ENCODE measurements at regions not wholly inside any gene's neighbourhood (a gene's known extent, or its start where the extent isn't known, plus 50 kb on each side); places are given as distances from the start of the nearest gene placed in this dataset.
"Not testable (repeated sequence)": the region's sequence is repeated elsewhere in the genome, so short reads cannot be mapped to it uniquely, and the experiment has no call there.

DNA sequence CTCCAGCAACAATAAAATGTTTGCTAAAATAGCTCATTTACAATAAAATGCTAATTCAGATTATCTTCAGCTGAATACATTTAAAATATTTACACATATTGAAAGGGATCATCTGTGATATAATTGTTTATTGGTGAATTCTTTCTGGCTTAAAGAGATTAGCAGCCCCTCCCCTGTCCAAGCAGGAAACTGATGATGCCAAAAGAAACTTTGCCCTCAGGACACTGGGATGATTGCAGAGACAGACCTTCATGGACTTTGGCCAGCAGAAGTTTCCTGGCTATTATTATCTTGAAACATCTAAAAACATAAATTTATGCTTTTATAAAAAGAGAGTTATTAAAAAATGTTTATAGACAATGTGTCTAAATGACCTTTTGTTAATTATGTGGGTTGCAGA is 764.9 kb upstream of the MBL2 start:
- no peak for DNase-seq (ENCODE audit: low spot score)

DNA sequence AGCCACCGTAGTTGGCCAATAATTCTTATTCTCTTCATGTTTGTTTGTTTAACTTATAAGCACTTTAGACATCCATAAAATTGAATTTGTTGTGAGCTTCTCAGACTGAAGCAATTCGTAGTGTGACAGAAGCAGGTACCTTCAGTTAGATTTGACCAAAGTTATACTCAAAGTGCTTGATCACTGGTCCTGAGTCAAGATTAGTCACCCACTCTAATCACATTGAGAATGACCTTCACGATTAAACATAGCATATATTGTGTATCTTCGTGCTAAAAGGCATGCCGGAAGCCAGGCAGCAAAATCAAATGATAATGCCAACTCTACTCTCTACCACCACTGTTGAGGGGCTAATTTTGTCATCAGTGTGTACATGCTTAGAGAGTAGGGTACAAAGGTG is 763.7 kb upstream of the MBL2 start:
- DNase-seq (ENCODE audit: low spot score): no peak

DNA sequence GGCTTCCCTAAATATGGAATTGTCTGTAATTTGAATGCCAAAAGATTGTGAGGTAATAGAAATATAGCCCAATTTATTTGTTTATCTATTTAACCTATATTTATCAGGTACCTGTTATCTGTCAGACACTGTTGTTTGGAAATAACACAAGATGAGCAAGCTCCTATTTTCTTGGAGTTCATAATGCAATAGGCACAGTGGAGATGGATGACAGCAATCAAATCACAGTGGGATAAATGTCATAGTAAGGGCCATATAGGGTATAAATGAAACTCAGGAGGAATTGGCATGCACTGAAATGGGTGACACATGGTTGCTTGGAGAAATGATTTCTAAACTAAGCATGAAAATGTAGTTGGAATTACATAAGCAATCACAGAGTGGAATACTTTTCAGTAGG is 761.8 kb upstream of the MBL2 start:
- no peak for DNase-seq (ENCODE audit: low spot score)

DNA sequence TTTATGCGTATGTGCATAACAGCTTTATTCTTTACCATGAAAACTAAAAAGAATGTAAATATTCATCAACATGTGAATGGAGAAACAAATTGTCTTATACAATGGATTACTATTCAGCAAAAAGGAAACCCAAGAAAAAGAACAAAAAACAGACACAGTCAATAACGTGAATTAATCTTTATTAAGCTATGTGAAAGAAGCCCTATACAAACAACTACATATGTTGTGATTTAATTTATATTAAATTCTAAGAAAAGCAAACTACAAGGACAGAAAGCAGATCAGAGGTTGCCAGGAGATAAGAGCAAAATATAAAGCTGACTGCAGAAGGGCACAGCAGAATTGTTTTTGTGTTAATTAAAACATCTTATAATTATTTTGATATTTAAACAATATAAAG is 756.4 kb upstream of the MBL2 start:
- DNase-seq (ENCODE audit: low spot score): no peak

DNA sequence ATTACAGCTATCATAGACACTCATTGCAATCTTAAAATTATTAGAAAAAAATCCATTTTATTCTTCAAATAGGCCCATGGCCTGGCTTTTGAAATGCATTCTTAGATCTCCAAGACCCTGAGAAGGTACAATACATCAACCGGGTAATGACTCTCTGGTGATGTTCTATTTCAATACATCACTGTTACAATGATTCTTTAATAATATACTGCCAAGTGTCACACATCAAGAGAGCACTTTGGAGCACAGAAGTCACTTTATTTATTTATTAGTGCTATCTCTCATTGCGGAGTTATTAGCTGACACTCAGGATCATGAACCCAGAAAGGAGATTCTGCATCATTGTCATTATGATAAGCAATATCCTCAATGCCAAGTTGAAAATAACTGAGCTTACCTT is 748.5 kb upstream of the MBL2 start:
- DNase-seq (ENCODE audit: low spot score): no peak

DNA sequence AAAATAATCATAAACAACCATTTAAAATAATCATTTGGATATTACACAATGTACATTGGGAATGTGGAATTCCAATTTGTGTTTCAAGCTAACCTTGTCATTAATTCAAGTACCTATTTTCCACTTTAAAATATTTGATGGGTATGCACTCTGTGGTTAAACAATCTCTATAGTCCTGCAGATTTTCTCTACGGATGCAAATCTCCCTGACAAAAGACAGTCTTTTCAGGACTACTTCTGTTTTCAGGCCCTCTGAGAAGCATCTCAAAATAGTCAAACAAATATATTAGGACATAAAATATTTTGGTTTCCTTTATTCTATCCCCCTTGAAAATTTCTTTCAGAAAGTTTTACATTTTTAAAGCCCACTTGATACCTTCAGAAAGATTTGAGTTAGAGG is 735.6 kb upstream of the MBL2 start:
- no peak for DNase-seq (ENCODE audit: low spot score)

DNA sequence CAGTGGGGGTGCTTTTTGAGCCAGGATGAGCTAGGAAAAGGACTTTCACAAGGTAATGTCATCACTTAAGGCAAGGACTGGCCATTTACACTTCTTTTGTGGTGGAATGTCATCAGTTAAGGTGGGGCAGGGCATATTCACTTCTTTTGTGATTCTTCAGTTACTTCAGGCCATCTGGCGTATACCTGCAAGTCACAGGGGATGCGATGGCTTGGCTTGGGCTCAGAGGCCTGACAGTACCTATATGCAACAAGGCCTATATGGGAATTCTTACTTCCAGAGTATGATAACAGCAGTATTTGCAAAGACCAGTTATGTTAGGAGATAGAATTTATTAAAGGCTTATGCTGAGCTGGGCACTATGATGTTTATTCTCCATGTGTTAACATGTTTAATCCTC is 731.9 kb upstream of the MBL2 start:
- DNase-seq (ENCODE audit: low spot score): not testable (repeated sequence)

DNA sequence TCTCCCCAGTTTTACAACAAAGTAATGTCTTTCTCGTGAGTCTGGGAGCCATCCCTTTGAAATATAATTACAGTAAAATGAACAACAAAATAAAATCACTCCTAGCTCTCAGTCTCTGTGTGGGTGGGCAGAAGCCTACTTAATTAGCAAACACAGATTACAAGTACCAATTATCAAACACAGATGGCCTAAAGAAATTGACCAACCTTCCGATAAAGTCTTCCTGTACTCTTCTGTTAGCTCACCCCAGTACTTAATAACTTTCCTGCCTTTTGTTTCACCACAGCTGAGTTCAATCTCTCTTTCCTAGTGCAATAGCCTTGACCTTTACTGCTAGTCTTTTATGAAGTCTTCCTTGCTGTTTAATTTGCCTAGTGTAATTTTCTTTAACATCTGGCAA is 719.2 kb upstream of the MBL2 start:
- peak; percentile 51 for DNase-seq (ENCODE audit: low spot score)

DNA sequence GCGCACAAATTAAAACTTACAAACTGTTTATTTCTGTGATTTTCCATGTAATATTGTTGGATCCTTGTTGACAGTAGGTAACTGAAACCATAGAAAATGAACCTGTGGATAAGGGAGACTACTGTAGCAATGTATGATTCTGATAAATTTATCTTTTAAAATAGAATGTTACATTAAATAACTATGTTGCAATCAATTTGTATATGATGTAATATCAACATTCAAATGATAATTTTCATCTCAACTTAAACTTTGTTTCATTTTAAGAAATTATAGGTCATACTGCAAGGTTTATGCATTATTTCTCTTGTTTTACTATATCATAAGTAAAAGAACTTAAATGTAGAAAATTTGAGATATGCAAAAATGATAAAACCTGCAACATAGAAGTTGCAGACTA is 718.0 kb upstream of the MBL2 start:
- no peak for DNase-seq (ENCODE audit: low spot score)

DNA sequence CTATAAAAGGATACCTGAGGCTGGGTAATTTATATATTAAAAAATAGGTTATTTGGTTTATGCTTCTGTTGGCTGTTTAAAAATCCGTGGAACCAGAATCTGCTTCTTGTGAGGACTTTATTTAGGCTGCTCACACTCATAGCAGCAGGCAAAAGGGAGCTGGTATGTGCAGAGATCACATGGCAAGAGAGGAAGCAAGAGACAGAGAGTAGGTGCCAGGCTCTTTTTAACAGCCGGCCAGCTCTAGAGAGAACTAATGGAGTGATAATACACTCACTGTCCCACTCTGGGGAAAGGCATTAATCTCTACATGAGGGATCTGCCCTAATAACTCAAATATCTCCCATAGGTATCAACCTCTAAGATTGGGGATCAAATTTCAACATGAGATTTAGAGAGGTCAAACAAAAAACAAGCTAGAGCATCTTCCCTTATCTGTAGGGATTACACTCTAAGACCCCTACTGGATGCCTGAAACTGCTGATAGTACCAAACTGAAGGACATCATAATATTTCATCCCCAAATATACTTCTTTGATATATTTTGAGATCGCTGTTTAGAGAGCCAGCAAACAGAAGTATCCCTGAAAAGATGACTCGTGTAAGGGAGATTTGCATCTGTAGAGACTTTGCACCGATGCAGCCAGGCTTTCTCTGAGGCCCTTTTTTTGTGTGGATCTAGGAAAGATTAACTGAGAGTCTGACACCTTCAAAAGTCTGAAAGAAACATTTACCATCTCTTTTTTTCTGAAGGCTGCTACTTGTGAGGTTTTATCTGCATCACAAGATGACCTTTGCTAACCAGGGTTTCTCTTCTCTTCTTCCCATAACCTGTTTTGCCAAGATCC is 717.0 kb upstream of the MBL2 start:
- DNase-seq (ENCODE audit: low spot score): peak; percentile 45

DNA sequence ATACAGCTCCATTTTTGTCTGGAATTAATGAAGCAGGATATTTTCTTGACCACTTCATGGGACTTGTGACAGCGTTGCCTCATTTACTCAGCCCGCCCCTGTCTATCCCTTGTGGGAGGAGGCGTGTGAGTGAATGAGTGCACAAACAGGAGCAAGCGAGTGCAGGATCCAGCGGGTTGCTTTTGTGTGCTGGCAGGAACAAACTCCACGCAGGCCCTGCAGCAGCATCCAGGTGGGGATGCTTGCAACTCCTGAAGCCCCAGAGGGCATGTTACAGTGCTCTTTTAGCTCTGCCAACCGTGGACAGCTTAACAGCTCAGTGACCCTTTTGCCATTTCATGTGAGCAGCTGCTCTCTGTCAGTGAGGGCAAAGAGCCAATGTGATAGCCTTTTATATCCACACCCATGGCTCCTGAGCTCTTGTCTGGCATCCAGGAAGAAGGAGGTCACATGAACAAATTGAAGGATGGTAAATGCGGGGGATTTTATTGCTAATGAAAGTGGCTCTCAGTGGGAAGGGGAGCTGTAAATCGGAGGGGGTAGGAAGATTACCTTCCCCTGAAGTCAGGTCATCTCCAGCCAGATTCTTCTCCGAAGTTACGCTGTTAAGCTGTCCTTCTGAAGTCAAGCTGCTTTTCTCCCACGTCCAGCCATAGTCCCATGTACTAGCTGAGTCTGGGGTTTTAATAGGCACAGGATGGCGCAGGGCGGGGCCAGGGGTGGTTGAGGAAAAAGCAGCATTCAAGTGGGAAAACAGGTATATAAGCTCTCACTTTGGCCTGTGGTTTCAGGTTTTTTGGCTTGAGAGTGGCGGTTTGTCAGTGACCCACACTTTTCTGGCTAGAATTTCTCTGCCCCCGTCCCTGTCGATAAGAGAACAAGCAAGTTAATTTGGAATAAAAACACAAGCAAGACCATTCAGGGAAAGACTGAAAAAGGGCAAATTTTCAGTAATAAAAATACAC is 714.7 kb upstream of the MBL2 start:
- no peak for DNase-seq (ENCODE audit: low spot score)

DNA sequence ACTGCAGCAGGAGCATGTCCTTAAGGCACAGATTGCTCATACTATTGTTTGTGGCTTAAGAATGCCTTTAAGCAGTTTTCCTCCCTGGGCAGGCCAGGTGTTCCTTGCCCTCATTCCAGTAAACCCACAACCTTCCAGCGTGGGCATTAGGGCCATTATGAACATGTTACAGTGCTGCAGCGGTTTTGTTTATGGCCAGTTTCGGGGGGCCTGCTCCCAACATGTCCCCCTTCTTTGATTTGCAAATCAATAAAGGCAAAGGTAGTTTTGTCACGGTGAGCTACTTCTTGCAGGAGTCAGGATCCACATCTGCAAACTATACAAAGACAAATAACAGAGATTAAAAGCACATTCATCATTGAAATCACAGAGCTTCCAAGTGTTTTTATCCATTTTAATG is 712.8 kb upstream of the MBL2 start:
- DNase-seq (ENCODE audit: low spot score): not testable (repeated sequence)

DNA sequence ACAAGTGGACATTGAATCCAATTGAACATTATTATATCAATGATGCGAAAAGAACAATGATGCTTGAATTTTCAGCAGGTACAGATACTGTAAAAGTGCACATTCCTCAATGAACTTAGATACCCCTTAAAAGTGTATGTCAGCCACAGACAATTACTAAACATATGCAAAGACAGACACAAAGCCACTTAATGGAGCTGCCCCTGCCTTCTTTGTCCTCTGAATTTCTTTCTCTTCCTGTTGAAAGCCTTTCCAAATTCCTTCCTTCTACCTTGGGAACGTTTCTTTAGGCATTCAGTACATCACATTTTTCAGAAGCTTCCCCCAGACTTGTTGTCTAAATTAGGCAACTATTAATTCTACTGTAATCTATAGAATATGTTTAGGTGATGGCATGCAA is 706.8 kb upstream of the MBL2 start:
- DNase-seq (ENCODE audit: low spot score): no peak

DNA sequence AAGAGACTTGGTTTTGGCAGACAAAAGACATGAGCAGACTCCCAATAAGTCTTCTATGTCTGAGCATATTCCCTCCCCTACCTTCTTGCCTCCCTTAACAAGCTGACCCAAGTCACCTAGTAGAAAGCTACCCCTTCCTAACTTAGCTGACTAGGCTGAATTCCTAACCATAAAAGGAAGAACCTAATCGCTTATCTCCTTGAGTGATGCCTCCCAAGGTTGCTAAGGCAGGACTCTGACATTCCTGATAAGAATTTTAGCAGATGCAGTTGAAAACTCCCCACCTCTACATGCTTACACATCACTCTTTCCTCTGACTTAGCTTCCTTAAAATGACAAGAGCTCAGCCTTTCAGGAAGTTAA is 704.7 kb upstream of the MBL2 start:
- no peak for DNase-seq (ENCODE audit: low spot score)

DNA sequence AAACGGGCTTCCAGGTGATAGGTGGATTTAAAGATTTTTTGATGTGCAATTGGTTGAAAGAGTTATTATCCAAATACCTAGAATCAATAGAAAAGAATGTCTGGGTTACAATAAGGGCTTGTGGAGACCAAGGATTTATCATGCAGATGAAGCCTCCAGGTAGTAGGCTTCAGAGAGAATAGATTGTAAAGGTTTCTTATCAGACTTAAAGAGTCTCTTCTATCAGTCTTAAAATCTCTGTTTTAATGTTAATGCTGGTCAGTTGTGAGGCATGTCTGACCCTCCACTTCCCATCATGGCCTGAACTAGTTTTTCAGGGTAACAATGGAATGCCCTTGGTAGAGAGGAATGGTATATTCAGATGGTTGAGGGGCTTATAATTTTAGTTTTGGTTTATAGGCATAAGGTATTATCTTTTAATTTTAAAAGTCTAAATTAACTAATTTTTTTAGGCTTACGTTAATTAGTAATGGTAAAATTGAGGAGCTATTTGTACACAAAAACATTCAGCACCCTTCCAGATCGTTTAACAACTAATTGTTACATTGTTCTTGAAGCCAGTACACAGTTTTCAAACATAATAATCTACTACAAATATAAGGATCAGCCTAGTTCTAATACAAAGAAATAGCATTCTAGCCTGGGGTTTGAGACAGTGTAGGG is 704.2 kb upstream of the MBL2 start:
- no peak for DNase-seq (ENCODE audit: low spot score)

DNA sequence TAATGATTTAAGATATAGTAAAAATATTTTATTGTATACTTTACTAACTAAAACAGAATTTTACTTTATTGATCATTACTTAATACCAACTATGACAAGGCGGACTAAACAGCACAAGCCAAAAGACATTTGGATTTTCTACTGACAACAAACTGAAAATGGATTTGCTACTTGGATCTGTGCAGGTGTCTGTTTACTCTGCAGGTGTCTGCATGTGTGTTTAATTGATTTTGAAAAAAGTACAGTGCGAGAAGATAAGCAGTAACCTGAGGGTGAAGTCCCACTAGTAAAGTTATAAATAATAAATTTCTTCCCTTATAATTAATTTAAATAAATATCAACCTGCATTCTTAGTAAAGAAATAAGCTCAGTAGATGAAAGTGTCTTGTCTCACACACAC is 696.8 kb upstream of the MBL2 start:
- DNase-seq (ENCODE audit: low spot score): no peak

DNA sequence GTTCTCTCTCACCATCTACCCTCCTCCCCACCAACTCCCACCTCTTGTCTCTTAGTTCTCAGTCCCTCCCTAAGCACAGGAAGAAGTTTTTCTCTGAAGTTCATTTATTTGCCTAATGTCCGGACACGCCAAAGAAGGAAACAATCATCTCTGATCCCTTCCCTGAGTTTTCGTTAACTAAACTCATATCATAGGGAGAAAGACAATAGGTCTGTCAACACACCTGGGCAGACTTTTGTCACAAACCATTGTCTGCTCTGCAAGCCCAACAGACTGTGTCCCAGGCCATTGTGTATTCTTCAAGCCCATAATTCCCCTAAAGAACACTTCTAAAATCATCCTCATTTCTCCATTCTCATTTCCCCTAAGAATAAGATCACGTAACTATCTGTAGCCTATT is 691.0 kb upstream of the MBL2 start:
- no peak for DNase-seq (ENCODE audit: low spot score)

DNA sequence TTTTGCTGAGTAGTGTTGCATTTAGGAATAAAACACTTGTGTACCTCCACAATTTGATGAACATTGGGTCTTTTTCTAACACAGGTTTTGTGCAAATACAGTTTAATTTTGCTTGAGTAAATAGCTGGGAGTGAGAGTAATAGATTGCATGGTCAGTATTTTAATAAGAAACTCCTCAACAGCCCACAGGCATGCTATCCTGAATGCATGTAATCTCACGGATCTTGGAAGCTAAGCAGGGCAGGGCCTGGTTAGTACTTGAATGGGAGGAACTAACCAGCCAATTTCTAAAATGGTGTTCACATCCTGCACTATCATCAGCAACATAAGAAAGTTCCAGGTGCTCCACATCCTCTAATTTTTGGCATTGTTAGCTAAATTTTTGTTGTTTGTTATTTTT is 685.4 kb upstream of the MBL2 start:
- DNase-seq (ENCODE audit: low spot score): peak; percentile 30

DNA sequence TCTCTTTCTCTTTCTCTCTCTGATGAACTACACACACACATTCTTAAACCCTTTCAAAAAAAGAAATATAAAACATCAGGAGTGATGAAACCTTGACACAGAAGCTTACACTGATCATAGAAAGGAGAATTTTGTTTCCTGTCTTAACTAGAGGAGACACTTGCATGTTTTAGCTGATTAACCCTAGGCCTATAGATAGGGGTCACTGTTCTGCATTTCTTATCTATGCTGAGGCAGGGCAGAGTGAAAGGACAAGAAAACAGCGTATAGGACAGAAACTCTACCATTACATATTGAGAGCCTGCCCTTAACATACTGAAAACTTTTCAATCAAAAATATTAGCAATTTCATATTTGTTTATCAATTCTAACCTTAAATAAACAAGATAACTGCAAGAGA is 680.6 kb upstream of the MBL2 start:
- DNase-seq (ENCODE audit: low spot score): no peak

DNA sequence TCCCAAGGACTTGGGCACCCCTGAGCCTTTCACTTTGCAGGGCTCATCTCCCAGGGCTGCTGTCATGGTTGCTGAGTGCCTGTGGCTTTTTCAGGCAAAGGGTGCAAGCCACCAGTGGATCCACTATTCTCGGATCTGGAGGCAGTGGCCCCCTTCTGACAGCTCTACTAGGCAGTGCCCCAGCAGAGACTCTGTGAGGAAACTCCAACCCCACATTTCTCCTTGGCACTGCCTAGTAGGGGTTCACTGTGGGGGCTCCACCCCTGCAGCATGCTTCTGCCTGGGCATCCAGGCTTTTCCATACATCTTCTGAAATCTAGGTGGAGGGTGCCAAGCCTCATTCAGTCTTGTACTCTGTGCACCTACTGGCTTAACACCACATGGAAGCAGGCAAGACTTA is 675.0 kb upstream of the MBL2 start:
- DNase-seq (ENCODE audit: low spot score): no peak

DNA sequence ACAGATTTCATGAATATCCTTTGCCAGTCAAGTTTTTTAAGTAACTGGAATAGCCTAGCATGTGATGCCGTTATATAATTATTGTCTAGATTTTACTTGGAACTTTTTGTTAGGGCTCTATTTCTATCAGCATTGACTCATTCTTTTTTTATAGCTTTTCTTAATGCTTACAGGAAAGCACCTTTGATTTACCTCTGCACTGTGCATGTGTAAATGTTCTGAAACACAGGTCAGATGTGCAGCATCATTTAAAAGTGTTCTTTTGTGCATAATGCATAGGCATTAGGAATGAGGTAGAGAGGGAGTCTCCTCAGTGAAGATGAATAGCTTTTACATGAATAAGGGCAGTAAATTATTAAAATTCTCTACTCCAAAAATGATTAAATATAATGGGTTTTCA is 669.3 kb upstream of the MBL2 start:
- no peak for DNase-seq (ENCODE audit: low spot score)

DNA sequence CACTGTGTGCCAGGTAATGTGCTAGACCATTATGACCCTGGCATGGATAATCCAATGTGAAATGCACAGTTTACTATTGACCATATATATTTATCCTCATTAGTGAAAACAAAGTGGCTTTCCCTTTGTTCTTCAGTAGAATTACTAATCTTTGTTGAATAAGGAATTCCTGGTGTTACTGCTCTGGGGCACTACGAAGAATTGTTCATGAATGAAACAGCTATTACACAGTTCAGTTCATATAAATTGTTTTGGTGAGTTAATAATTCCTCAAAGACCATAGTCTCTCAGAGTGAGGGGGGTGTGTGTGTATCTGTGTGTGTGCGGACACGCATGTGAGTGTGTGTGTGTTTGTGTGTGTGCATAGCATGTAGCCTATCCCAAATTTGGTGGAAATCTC is 668.0 kb upstream of the MBL2 start:
- DNase-seq (ENCODE audit: low spot score): no peak

All from SK-N-DZ (cell line).